SK-N-SH treated with all-trans-retinoic acid at 6 μM for 48 hours (cell line): ENCODE measurements at regions not wholly inside any gene's neighbourhood (a gene's known extent, or its start where the extent isn't known, plus 50 kb on each side); places are given as distances from the start of the nearest gene placed in this dataset.

Source experiments
- BACH2 ChIP-seq: fragments of 250-450 bp; sonication (Bioruptor Pico); IDR thresholded peaks from 2 replicates; pipeline ENCODE4 v1.9.0; 2021; ENCODE audit warnings: mild to moderate bottlenecking, borderline replicate concordance
- CREB5 ChIP-seq: fragments of 250-450 bp; sonication (Bioruptor Pico); IDR thresholded peaks from 2 replicates; pipeline ENCODE4 v1.5.1; 2020; ENCODE audit warnings: low read depth, mild to moderate bottlenecking, moderate library complexity
- CSDC2 ChIP-seq: fragments of 250-450 bp; sonication (Bioruptor Pico); IDR thresholded peaks from 2 replicates; pipeline ENCODE4 v1.5.0; 2020; ENCODE audit warnings: mild to moderate bottlenecking, moderate library complexity
- CSRNP3 ChIP-seq: fragments of 250-450 bp; sonication (Bioruptor Pico); IDR thresholded peaks from 2 replicates; pipeline ENCODE4 v1.5.1; 2021; ENCODE audit warnings: mild to moderate bottlenecking, moderate library complexity
- ESRRG ChIP-seq: fragments of 250-450 bp; sonication (Bioruptor Pico); IDR thresholded peaks from 2 replicates; pipeline ENCODE4 v1.6.1; 2021; ENCODE audit warnings: mild to moderate bottlenecking
- GLIS3 ChIP-seq: fragments of 250-450 bp; sonication (Bioruptor Pico); IDR thresholded peaks from 2 replicates; pipeline ENCODE4 v1.5.0; 2020; ENCODE audit warnings: mild to moderate bottlenecking, moderate library complexity
- POU6F1 ChIP-seq: fragments of 250-450 bp; sonication (Bioruptor Pico); IDR thresholded peaks from 2 replicates; pipeline ENCODE4 v1.8.0; 2021; ENCODE audit warnings: low read depth, mild to moderate bottlenecking, moderate library complexity, borderline replicate concordance
- TCF4 ChIP-seq: fragments of 250-450 bp; sonication (Bioruptor Pico); IDR thresholded peaks from 2 replicates; pipeline ENCODE4 v1.8.0; 2021; ENCODE audit warnings: mild to moderate bottlenecking, moderate library complexity, borderline replicate concordance
- ZC3H10 ChIP-seq: fragments of 250-450 bp; sonication (Bioruptor Pico); IDR thresholded peaks from 2 replicates; pipeline ENCODE4 v1.5.1; 2021; ENCODE audit warnings: mild to moderate bottlenecking, moderate library complexity
- ZFP3 ChIP-seq: fragments of 250-450 bp; sonication (Bioruptor Pico); IDR thresholded peaks from 2 replicates; pipeline ENCODE4 v1.5.0; 2020; ENCODE audit warnings: mild to moderate bottlenecking, moderate library complexity
- ZFP30 ChIP-seq: fragments of 450-650 bp; formaldehyde crosslinking; IDR thresholded peaks from 2 replicates; pipeline ENCODE4 v1.5.0; 2022; ENCODE audit warnings: mild to moderate bottlenecking, moderate library complexity
- ZNF565 ChIP-seq: fragments of 450-650 bp; formaldehyde crosslinking; conservative IDR thresholded peaks from 2 replicates; pipeline ENCODE4 v1.5.0; 2020; ENCODE audit warnings: low read depth, mild to moderate bottlenecking, moderate library complexity
- ZNF8 ChIP-seq: fragments of 450-650 bp; formaldehyde crosslinking; IDR thresholded peaks from 2 replicates; pipeline ENCODE4 v1.5.0; 2020; ENCODE audit warnings: mild to moderate bottlenecking, moderate library complexity
- TF ChIP-seq, protein P1 (sequence below): fragments of 250-450 bp; sonication (Bioruptor Pico); IDR thresholded peaks from 2 replicates; pipeline ENCODE4 v1.8.0; 2020; ENCODE audit warnings: mild to moderate bottlenecking, moderate library complexity, borderline replicate concordance

- TF ChIP-seq, protein P1, sequence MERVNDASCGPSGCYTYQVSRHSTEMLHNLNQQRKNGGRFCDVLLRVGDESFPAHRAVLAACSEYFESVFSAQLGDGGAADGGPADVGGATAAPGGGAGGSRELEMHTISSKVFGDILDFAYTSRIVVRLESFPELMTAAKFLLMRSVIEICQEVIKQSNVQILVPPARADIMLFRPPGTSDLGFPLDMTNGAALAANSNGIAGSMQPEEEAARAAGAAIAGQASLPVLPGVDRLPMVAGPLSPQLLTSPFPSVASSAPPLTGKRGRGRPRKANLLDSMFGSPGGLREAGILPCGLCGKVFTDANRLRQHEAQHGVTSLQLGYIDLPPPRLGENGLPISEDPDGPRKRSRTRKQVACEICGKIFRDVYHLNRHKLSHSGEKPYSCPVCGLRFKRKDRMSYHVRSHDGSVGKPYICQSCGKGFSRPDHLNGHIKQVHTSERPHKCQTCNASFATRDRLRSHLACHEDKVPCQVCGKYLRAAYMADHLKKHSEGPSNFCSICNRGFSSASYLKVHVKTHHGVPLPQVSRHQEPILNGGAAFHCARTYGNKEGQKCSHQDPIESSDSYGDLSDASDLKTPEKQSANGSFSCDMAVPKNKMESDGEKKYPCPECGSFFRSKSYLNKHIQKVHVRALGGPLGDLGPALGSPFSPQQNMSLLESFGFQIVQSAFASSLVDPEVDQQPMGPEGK (CRISPR knock-in tag), result no peak
- TF ChIP-seq ZNF565, result no peak
- no peak for TF ChIP-seq ZFP30
- no peak for TF ChIP-seq CREB5
- TF ChIP-seq POU6F1 (CRISPR knock-in tag), result no peak
- TF ChIP-seq GLIS3 (CRISPR knock-in tag), result no peak
- TF ChIP-seq ZC3H10 (CRISPR knock-in tag), result no peak
- TF ChIP-seq ESRRG (CRISPR knock-in tag), result no peak
- no peak for TF ChIP-seq CSRNP3 (CRISPR knock-in tag)
- no peak for TF ChIP-seq BACH2 (CRISPR knock-in tag)
- TF ChIP-seq ZNF8, result no peak
- no peak for TF ChIP-seq CSDC2
- TF ChIP-seq ZFP3 (CRISPR knock-in tag), result no peak
- no peak for TF ChIP-seq TCF4 (CRISPR knock-in tag)
Measured at GRCh38 chr20:22848364-22848763, 186.7 kb upstream of the SSTR4 start.
